Right lobe of liver (tissue), 6 donors: ENCODE measurements at regions not wholly inside any gene's neighbourhood (a gene's known extent, or its start where the extent isn't known, plus 50 kb on each side); places are given as distances from the start of the nearest gene placed in this dataset.
"Not testable (repeated sequence)": the region's sequence is repeated elsewhere in the genome, so short reads cannot be mapped to it uniquely, and the experiment has no call there.

Experiments used
- ATAC-seq, 4 donors: fragments of 200-7000 bp; cut with Tn5 transposase; one replicate each; pipeline ENCODE4 v1.9.1; 2020; ENCODE audit warnings: mild to moderate bottlenecking in 4 of 4, moderate library complexity in 4 of 4
- DNase-seq, 3 donors: peaks; one replicate each; pipeline ENCODE4 v3.0.0-alpha.2; 2020
- H3K27ac ChIP-seq, 3 donors: fragments of 200-600 bp; one replicate each; pipeline ENCODE4 v1.8.0; 2022
- H3K27me3 ChIP-seq, 2 donors: fragments of 200-600 bp; one replicate each; pipeline ENCODE4 v1.8.0; 2022
- H3K36me3 ChIP-seq, 4 donors: fragments of 200-600 bp; sonication (generic) in 1 of 4; one replicate each; pipeline versions ENCODE4 v1.5.1 to v1.8.0; 2017 to 2022; ENCODE audit warnings: control low read depth in 1 of 4
- H3K4me1 ChIP-seq, 4 donors: fragments of 200-600 bp; sonication (generic) in 1 of 4; one replicate each; pipeline versions ENCODE4 v1.5.1 to v1.8.0; 2017 to 2022; ENCODE audit warnings: control low read depth in 1 of 4
- H3K4me3 ChIP-seq, 3 donors: fragments of 200-600 bp; one replicate each; pipeline ENCODE4 v1.8.0; 2022
- H3K9me3 ChIP-seq, 4 donors: fragments of 200-600 bp; sonication (generic) in 1 of 4; one replicate each; pipeline versions ENCODE4 v1.5.1 to v1.8.0; 2017 to 2022; ENCODE audit warnings: control low read depth in 1 of 4
- POLR2A ChIP-seq: fragments of 450-650 bp; IDR thresholded peaks from one replicate; pipeline ENCODE4 v1.6.1; 2017; ENCODE audit warnings: antibody characterized with exemption, mild to moderate bottlenecking
- WGBS: methylation state at CpG from one replicate; pipeline ENCODE4 v1.1.6; 2018; ENCODE audit warnings: low coverage, low lambda C conversion rate; ENCODE audit not compliant: insufficient coverage; ENCODE audit errors: missing lambda C conversion rate; 5-methylcytosine and 5-hydroxymethylcytosine counted together
- intact Hi-C, 2 donors: fragments of 100-400 bp; cut with DNase I; formaldehyde crosslinking; loops; one replicate each; pipeline versions ENCODE4 v1.11.2 to v1.14.1; 2022
- TF ChIP-seq, protein P1 (sequence below), 4 donors: fragments of 200-600 bp in 3 of 4; fragments of 450-650 bp in 1 of 4; IDR thresholded peaks; one replicate each; pipeline versions ENCODE4 v1.5.1 to v1.8.0; 2016 to 2022; ENCODE audit warnings: antibody characterized with exemption in 4 of 4, mild to moderate bottlenecking in 2 of 4
- donor health status: DM: no; HTN: yes; CAD: no.
- donor health status: DM: no; HTN: no; CAD: no.
- donor health status: DM: no; HTN: no; CAD: no.
- donor health status: DM: no; HTN: yes; CAD: no.
- donor health status: DM: no; HTN: yes; CAD: no.

DNA sequence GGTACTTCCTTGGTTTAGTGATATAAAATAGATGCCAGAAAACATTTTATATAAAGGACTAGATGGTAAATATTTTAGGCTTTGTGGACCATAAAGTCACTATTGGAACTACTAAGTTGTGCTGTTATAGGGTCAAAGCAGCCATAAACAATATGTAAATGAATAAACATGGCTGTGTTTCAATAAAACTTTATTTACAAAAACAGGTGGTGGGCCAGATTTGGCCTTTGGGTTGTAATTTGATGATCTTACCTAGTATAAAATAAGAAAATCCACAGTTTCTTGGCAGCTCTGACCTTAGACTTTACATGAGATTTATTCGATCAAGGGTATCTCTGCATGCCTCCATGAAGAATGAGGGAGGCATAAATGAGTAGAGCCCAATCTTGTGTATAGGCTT lies 232.0 kb upstream of the PCDH9 start:
- intact Hi-C loops: no loop called here
- no peak for ATAC-seq
- WGBS: 82% methylated on average over 1 of the region's 1 CpG

DNA sequence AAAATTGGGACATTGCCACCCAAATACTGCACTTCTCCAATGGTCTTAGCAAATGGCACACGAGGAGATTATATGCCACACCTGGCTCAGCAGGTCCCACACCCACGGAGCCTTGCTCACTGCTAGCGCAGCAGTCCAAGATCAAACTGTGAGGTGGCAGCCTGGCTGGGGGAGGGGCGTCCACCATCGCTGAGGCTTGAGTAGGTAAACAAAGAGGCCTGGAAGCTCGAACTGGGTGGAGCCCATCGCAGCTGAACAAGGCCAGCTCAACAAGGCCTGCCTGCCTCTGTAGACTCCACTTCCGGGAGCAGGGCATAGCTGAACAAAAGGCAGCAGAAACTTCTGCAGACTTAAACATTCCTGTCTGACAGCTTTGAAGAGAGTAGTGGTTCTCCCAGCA lies 222.4 kb upstream of the PCDH9 start:
- H3K9me3 ChIP-seq, DNase-seq, H3K4me1 ChIP-seq, H3K27ac ChIP-seq, H3K27me3 ChIP-seq, ATAC-seq, intact Hi-C loops, H3K4me3 ChIP-seq, H3K36me3 ChIP-seq: not testable (repeated sequence)
- 42% methylated on average over 5 of the region's 8 CpGs for WGBS

More for the DNA sequence above, 232.0 kb upstream of the PCDH9 start:
- no peak for DNase-seq
- no peaks in the 10 kb centered on the region for H3K9me3 ChIP-seq
- no peaks in the 10 kb centered on the region for H3K4me1 ChIP-seq
- no peaks in the 10 kb centered on the region for H3K36me3 ChIP-seq
- H3K27ac ChIP-seq: no peak overlapping the region
- TF ChIP-seq, protein P1, sequence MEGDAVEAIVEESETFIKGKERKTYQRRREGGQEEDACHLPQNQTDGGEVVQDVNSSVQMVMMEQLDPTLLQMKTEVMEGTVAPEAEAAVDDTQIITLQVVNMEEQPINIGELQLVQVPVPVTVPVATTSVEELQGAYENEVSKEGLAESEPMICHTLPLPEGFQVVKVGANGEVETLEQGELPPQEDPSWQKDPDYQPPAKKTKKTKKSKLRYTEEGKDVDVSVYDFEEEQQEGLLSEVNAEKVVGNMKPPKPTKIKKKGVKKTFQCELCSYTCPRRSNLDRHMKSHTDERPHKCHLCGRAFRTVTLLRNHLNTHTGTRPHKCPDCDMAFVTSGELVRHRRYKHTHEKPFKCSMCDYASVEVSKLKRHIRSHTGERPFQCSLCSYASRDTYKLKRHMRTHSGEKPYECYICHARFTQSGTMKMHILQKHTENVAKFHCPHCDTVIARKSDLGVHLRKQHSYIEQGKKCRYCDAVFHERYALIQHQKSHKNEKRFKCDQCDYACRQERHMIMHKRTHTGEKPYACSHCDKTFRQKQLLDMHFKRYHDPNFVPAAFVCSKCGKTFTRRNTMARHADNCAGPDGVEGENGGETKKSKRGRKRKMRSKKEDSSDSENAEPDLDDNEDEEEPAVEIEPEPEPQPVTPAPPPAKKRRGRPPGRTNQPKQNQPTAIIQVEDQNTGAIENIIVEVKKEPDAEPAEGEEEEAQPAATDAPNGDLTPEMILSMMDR (IDR thresholded peaks at IDR 0.05): no peak
- no peak for TF ChIP-seq POLR2A
- H3K27me3 ChIP-seq: no peaks in the 10 kb centered on the region
- H3K4me3 ChIP-seq: no peak overlapping the region

DNA sequence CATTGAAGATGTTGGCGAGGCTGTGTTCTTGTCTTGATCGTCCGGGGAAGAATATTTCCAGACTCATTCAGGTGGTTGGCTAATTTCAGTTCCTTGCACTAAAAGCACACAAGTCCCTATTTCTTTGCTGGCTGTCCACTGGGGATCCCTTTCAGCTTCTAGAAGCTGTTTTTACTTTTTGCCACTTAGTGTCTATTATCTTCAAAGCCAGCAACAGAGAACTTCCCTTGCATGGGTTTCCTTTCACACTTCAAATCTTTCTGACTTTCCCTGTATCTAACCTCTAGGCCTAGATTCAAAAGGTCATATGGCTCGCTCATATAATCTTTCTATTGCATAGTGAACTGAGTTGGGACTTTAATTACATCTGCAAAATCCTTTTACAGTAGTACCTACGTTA lies 215.3 kb upstream of the PCDH9 start:
- DNase-seq (no peak), ATAC-seq (no peak)
- WGBS: 21% methylated on average over 2 of the region's 5 CpGs
- no peaks in the 10 kb centered on the region for H3K9me3 ChIP-seq
- H3K4me1 ChIP-seq: no peaks in the 10 kb centered on the region
- no peaks in the 10 kb centered on the region for H3K27me3 ChIP-seq
- H3K27ac ChIP-seq: no peak overlapping the region
- H3K4me3 ChIP-seq: no peak overlapping the region
- H3K36me3 ChIP-seq: no peaks in the 10 kb centered on the region
- intact Hi-C loops: no loop called here
- TF ChIP-seq, protein P1 (IDR thresholded peaks at IDR 0.05): no peak
- no peak for TF ChIP-seq POLR2A

GRCh38 chr13:67443923-67444322 lies 213.8 kb upstream of the PCDH9 start:
- Histone ChIP-seq H3K4me3 (no peak overlapping the region), H3K9me3 (no peaks in the 10 kb centered on the region), H3K4me1 (no peaks in the 10 kb centered on the region), H3K27me3 (no peaks in the 10 kb centered on the region), H3K27ac (no peak overlapping the region), H3K36me3 (no peaks in the 10 kb centered on the region)
- 30% methylated on average over 2 of the region's 2 CpGs for WGBS
- DNase-seq (no peak), ATAC-seq (no peak)
- intact Hi-C loops: no loop called here
- TF ChIP-seq POLR2A: no peak
- TF ChIP-seq, protein P1 (IDR thresholded peaks at IDR 0.05): no peak

DNA sequence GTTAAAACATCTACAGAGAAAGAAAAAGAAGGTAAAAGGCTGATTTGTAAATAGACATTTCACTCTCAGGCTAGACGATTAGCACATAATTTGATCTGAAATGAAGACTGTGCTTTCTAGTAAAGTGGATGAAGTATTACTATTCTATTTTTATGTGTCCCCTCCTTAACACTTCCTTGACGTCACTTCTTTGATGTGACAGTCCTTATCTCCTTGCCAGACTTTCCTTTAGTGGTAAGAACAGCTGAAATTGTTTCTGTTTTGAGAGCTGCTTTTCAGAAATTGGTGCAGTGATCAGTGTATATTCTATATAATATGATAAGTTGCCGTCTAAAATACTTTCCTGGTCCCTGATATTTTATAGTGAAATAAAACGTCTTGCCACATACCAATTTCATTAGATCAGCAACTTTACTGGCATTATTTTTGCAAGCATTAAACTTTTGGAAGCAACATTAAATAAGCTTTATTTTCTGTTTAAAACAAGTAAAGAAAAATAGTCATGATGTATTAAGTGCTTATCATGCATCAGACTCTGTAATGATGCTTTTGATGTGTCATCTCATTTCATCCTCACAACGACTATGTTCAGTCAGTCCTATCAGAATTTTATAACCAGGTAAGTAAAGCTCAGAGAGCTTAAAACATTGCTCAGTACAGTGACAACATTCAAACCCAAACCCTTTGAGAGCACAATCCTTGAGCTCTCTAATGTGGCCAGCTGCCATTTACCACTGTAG lies 210.3 kb upstream of the PCDH9 start:
- no peak overlapping the region for H3K27ac ChIP-seq
- DNase-seq: no peak
- WGBS: 15% methylated on average over 5 of the region's 5 CpGs
- no peaks in the 10 kb centered on the region for H3K9me3 ChIP-seq
- intact Hi-C loops: no loop called here
- no peak overlapping the region for H3K4me3 ChIP-seq
- no peak for ATAC-seq
- H3K27me3 ChIP-seq: no peaks in the 10 kb centered on the region
- TF ChIP-seq POLR2A: no peak
- TF ChIP-seq, protein P1 (IDR thresholded peaks at IDR 0.05): no peak
- H3K36me3 ChIP-seq: no peaks in the 10 kb centered on the region
- no peaks in the 10 kb centered on the region for H3K4me1 ChIP-seq
